ENCODE measurements at regions not wholly inside any gene's neighbourhood (a gene's known extent, or its start where the extent isn't known, plus 50 kb on each side); places are given as distances from the start of the nearest gene placed in this dataset.

- ChIA-PET POLR2A (ENCODE audit: unreplicated experiment) (no interaction called here), CTCF (interaction anchor here (0.6 to 1.1 kb wide), 2 partner anchors 103 to 181 kb away, joined by 3 read pairs; no protein-coding TSS in a partner anchor)
- no TSS peak for BruUV-seq (replicated peaks)
- peaks cover 8% of the 10 kb centered on the region; the same call in 1 of the 2 replicates for H3K9me1 ChIP-seq (ENCODE audit: insufficient read depth, low read length)
- no peaks in the 10 kb centered on the region for H3K36me3 ChIP-seq (ENCODE audit: control insufficient read depth, insufficient read depth, low read length)
- no peak overlapping the region for H3K56ac ChIP-seq (ENCODE audit: extremely low read depth, insufficient read depth, low read length)
- no peak overlapping the region for H2AFZ ChIP-seq (replicated peaks; ENCODE audit: low read length, poor library complexity)
- H4K8ac ChIP-seq (ENCODE audit: low read depth in 2 of 2, low read length in 2 of 2), result no peak overlapping the region
- no peak overlapping the region for H2BK15ac ChIP-seq (ENCODE audit: low read depth, low read length)
- no peak overlapping the region for H2BK120ac ChIP-seq (ENCODE audit: low read depth, low read length)
- no peak overlapping the region for H3K14ac ChIP-seq (replicated peaks; ENCODE audit: low read depth, low read length)
- in situ Hi-C loops (cut with MboI; ENCODE audit: low sequenced_read_pairs), result no loop called here
- ATAC-seq (ENCODE audit: low read depth) (no peak), DNase-seq (no peak)
- no peak overlapping the region for H2BK5ac ChIP-seq (ENCODE audit: low read depth, low read length, poor library complexity, severe bottlenecking)
- no peak overlapping the region for H3K4me3 ChIP-seq (ENCODE audit: insufficient read depth, low read depth, low read length)
- peaks cover 6% of the 10 kb centered on the region for H3K4me1 ChIP-seq (ENCODE audit: control insufficient read depth, insufficient read depth, low read length)
- H3K27me3 ChIP-seq (ENCODE audit: control insufficient read depth, insufficient read depth, low read length), result no peaks in the 10 kb centered on the region
- TF ChIP-seq ELK1 (IDR thresholded peaks at IDR 0.05; ENCODE audit: borderline replicate concordance, low read depth, low read length) (no peak), CEBPB (IDR thresholded peaks at IDR 0.05; ENCODE audit: low read depth, low read length) (no peak), CHD1 (IDR thresholded peaks at IDR 0.05; ENCODE audit: low read depth, low read length) (no peak), RFX5 (IDR thresholded peaks at IDR 0.05; ENCODE audit: low read depth, low read length) (no peak), MAZ (IDR thresholded peaks at IDR 0.05; ENCODE audit: borderline replicate concordance, low read depth, low read length) (no peak), FOS (IDR thresholded peaks at IDR 0.05; ENCODE audit: low read depth, low read length) (no peak), RCOR1 (IDR thresholded peaks at IDR 0.05; ENCODE audit: insufficient replicate concordance, low read length) (no peak), RAD21 (IDR thresholded peaks at IDR 0.05; ENCODE audit: low read length) (no peak), MAFK (IDR thresholded peaks at IDR 0.05; ENCODE audit: low read depth, low read length) (no peak), CTCF (conservative IDR thresholded peaks at IDR 0.05; ENCODE audit: low read depth, low read length) (no peak), SMC3 (IDR thresholded peaks at IDR 0.05; ENCODE audit: low read depth, low read length) (no peak), BHLHE40 (IDR thresholded peaks at IDR 0.05; ENCODE audit: low read depth, low read length) (no peak)
- no peak overlapping the region for H3K23ac ChIP-seq (ENCODE audit: low read depth, low read length)
- no peak overlapping the region for H3K18ac ChIP-seq (ENCODE audit: low read depth, low read length)
- no peak overlapping the region for H2BK20ac ChIP-seq (ENCODE audit: low read depth, low read length)
- intact Hi-C loops (cut with micrococcal nuclease), result no loop called here
- no peak overlapping the region for H4K5ac ChIP-seq (ENCODE audit: low read depth, low read length)
- H3K9ac ChIP-seq (ENCODE audit: low read depth, low read length), result no peak overlapping the region
- H3K4me2 ChIP-seq (ENCODE audit: low read depth, low read length), result no peak overlapping the region
- no peaks in the 10 kb centered on the region for H4K20me1 ChIP-seq (ENCODE audit: insufficient read depth, low read length)
- no peak overlapping the region for H4K91ac ChIP-seq (ENCODE audit: insufficient read depth, low read depth, low read length)
- dilution Hi-C loops (cut with HindIII; ENCODE audit: low sequenced_read_pairs, unreplicated experiment), result no loop called here
- H3K4ac ChIP-seq (ENCODE audit: low read depth, low read length), result no peak overlapping the region
- no peaks in the 10 kb centered on the region for H3K79me1 ChIP-seq (ENCODE audit: low read depth in 1 of 2, low read length in 2 of 2)
- peaks cover 3% of the 10 kb centered on the region for H3K9me3 ChIP-seq (ENCODE audit: control insufficient read depth, insufficient read depth, low read length)
- no peak overlapping the region for H3K27ac ChIP-seq (ENCODE audit: insufficient read depth, low read length)
- no peak overlapping the region for H2AK5ac ChIP-seq (ENCODE audit: low read depth, low read length)
- no peak overlapping the region for H2AK9ac ChIP-seq (replicated peaks; ENCODE audit: low read depth, low read length, poor library complexity)
Observed at GRCh38 chr5:173392172-173392571, 64.0 kb upstream of the STC2 start.
